ENCODE measurements at regions not wholly inside any gene's neighbourhood (a gene's known extent, or its start where the extent isn't known, plus 50 kb on each side); places are given as distances from the start of the nearest gene placed in this dataset.
A peak's percentile ranks its signal among the peaks of the same experiment; 100 is the strongest.

GRCh38 chr3:525415-525814 is 328.9 kb downstream of the CHL1 start:
- DNase-seq (ENCODE audit: low spot score), result peak; percentile 11
- 72% methylated on average over 3 of the region's 3 CpGs for WGBS (ENCODE audit: low lambda C conversion rate, missing lambda C conversion rate)
- no peaks in the 10 kb centered on the region for H3K36me3 ChIP-seq (replicated peaks; ENCODE audit: insufficient read depth, low read depth)
- no peak for TF ChIP-seq EZH2 (IDR thresholded peaks at IDR 0.05; ENCODE audit: borderline replicate concordance)
- TF ChIP-seq EZH2phosphoT487 (IDR thresholded peaks at IDR 0.05; ENCODE audit: low read depth, severe bottlenecking, unreplicated experiment), result no peak
- no peak for TF ChIP-seq CTCF (IDR thresholded peaks at IDR 0.05; ENCODE audit: poor library complexity)
- no peaks in the 10 kb centered on the region for H3K9me2 ChIP-seq (replicated peaks; ENCODE audit: insufficient read depth)
- H4K20me1 ChIP-seq (ENCODE audit: insufficient read depth, poor library complexity, severe bottlenecking), result no peaks in the 10 kb centered on the region
- no peak overlapping the region for H3K4me3 ChIP-seq
- H2AFZ ChIP-seq, result no peak overlapping the region
- no peaks in the 10 kb centered on the region for H3K79me2 ChIP-seq
- H3K9me3 ChIP-seq (ENCODE audit: low read depth), result no peaks in the 10 kb centered on the region
- no peak overlapping the region for H3K27ac ChIP-seq
- H3K4me2 ChIP-seq, result no peak overlapping the region
- H3K4me1 ChIP-seq (ENCODE audit: insufficient read depth), result no peaks in the 10 kb centered on the region
- H3K27me3 ChIP-seq, result no peaks in the 10 kb centered on the region

GRCh38 chr3:535566-536416 is 339.2 kb downstream of the CHL1 start:
- Histone ChIP-seq H3K27ac (no peak overlapping the region), H3K4me3 (no peak overlapping the region), H4K20me1 (ENCODE audit: insufficient read depth, poor library complexity, severe bottlenecking) (no peaks in the 10 kb centered on the region), H3K9me3 (ENCODE audit: low read depth) (no peaks in the 10 kb centered on the region), H3K36me3 (replicated peaks; ENCODE audit: insufficient read depth, low read depth) (no peaks in the 10 kb centered on the region), H3K9me2 (replicated peaks; ENCODE audit: insufficient read depth) (no peaks in the 10 kb centered on the region), H2AFZ (peak overlapping the region; percentile 41), H3K79me2 (no peaks in the 10 kb centered on the region), H3K27me3 (no peaks in the 10 kb centered on the region), H3K4me1 (ENCODE audit: insufficient read depth) (no peaks in the 10 kb centered on the region), H3K4me2 (peak overlapping the region; percentile 61)
- 64% methylated on average over 50 of the region's 51 CpGs for WGBS (ENCODE audit: low lambda C conversion rate, missing lambda C conversion rate)
- TF ChIP-seq CTCF (IDR thresholded peaks at IDR 0.05; ENCODE audit: poor library complexity) (no peak), EZH2 (IDR thresholded peaks at IDR 0.05; ENCODE audit: borderline replicate concordance) (no peak), EZH2phosphoT487 (IDR thresholded peaks at IDR 0.05; ENCODE audit: low read depth, severe bottlenecking, unreplicated experiment) (no peak)
- DNase-seq (ENCODE audit: low spot score), result peak; percentile 39

- Histone ChIP-seq H3K27ac (no peak overlapping the region), H3K27me3 (no peaks in the 10 kb centered on the region), H3K4me3 (no peak overlapping the region), H3K36me3 (replicated peaks; ENCODE audit: insufficient read depth, low read depth) (no peaks in the 10 kb centered on the region), H3K9me3 (ENCODE audit: low read depth) (no peaks in the 10 kb centered on the region), H3K79me2 (no peaks in the 10 kb centered on the region), H2AFZ (peak overlapping the region; percentile 41), H4K20me1 (ENCODE audit: insufficient read depth, poor library complexity, severe bottlenecking) (no peaks in the 10 kb centered on the region), H3K4me2 (peak overlapping the region; percentile 61), H3K4me1 (ENCODE audit: insufficient read depth) (no peaks in the 10 kb centered on the region), H3K9me2 (replicated peaks; ENCODE audit: insufficient read depth) (no peaks in the 10 kb centered on the region)
- TF ChIP-seq EZH2phosphoT487 (IDR thresholded peaks at IDR 0.05; ENCODE audit: low read depth, severe bottlenecking, unreplicated experiment) (no peak), CTCF (IDR thresholded peaks at IDR 0.05; ENCODE audit: poor library complexity) (no peak), EZH2 (IDR thresholded peaks at IDR 0.05; ENCODE audit: borderline replicate concordance) (no peak)
- 89% methylated on average over 6 of the region's 6 CpGs for WGBS (ENCODE audit: low lambda C conversion rate, missing lambda C conversion rate)
- DNase-seq (ENCODE audit: low spot score), result no peak
Measured at GRCh38 chr3:536417-536813, 339.9 kb downstream of the CHL1 start.
